GM21786 (cell line): ENCODE measurements at regions not wholly inside any gene's neighbourhood (a gene's known extent, or its start where the extent isn't known, plus 50 kb on each side); places are given as distances from the start of the nearest gene placed in this dataset.

ENCODE experiments used
- ATAC-seq: cut with Tn5 transposase; IDR thresholded peaks from one replicate; pipeline ENCODE4 v1.9.1; 2021; ENCODE audit not compliant: unreplicated experiment

DNA sequence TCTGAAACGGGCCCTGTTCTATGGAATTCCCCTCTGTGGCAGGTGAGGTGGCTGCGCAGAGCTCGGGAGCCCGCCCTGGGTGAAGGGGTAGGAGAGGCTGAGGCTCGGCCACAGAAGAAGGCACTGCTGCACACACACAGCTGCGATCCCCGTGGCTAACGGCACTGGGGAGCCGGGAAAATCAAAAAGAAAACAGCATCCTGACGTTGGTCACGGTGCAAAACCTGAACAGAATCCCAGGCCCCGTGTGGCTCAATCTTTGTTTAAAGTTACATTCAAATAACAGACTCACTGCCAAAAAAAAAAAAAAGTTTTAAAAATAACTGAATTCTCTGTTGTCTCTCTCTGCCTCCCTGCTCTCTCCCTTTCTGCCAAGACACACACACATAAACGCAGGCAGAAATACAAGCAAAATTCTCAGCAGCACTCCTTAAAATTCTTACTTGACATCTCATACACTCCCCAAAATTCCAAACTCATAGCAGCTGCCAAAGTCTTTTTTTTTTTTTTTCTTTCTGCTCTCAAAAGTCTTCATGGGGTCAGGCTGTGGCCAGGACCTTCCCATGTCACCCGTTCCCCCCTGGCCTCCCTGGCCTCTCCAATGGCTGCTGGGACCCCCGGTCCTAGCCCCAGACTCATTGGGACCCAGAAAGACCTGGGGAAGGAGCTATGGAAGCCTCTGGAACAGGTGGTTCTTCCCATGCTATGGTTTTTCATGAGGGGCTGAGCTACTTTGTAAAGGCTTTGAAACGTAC lies 248.8 kb downstream of the TTLL2 start:
- no peak for ATAC-seq

DNA sequence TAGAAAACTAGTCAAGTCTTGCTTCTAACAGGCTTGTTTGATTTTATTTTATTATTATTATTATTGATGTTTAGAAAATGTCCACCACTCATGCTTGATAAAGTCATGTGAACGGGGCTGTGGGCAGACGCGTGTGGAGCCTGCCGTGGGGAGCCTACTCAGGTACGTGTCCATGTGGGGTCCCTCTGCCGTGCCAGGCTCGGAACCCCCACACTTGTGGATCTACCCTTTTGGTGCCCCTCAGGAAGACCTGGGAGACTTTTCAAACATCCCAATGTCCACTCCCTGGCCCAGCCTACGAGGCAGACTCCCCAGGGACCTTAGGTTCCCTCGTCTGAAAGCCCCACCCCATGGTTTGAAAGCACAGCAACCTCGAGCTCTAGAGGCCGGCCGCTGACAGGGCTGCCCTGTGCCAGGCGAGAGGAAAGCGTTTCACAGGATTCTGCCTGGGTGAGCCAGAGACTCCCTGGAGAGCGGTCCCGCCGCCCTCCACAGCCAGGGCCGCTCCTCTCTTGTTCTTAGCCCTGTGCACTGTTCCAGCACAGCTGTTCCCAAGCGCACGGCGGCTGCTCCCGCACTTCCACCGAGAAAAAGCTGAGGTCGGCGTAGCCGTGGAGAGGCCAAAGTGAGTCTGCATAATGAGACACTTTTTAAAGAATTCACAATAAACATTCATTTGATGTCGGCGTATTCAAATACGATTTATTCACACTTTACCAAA lies 249.7 kb downstream of the TTLL2 start:
- ATAC-seq: no peak

DNA sequence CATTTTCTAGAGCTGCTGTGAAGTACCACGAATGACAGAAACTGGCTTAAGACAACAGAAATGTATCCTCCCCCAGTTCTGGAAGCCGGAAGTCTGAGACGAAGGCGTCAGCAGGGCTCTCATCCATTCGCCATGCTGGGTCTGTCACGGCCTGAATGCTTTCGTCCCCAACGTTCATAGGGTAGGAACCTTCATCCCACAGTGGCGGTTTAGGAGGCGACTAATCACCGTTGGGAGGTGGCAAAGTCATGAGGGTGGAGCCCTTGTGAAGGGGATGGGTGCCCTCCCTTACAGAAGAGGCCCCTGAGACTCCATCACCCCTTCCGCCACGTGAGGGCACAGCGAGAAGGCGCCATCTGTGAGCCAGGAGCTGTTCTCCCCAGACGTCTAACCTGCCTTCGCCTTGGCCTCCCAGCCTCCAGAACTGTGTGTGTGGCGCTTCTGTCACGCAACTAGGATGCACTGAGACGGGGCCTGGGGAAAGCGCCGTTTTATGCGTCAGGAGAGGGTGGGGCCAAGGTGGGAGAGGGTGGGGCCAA lies 250.3 kb downstream of the TTLL2 start:
- no peak for ATAC-seq

DNA sequence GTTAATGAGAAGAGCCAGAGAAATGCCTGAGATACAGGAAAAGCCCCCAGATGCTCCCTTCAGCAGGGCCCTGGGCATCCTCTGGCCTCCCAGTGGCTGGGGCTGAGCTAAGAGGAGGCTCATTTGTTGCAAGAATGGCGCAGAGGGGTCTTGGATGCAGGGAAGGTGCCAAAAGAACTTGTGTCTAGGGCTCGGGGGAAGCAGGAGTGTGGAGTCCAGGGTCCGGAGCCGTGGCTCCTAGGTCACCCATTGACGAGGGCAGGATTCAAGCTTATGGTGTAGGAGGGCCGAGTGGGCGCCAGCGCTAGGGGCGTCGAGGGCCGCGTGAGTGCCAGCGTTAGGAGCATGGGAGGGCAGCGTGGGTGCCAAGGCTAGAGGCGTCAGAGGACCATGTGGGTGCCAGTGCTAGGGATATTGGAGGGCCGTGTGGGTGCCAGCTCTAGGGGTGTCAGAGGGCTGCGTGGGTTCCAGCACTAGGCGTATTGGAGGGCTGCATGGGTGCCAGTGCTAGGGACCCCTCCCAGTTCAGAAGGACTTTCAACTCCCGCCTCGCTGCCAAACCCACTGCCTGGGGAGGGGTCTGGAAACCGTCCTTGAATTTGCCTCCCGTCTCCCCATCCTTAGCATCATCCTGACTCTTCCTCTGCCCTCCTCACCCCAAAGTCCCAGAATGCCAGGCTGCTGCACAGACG lies 250.5 kb upstream of the AFDN start:
- no peak for ATAC-seq

DNA sequence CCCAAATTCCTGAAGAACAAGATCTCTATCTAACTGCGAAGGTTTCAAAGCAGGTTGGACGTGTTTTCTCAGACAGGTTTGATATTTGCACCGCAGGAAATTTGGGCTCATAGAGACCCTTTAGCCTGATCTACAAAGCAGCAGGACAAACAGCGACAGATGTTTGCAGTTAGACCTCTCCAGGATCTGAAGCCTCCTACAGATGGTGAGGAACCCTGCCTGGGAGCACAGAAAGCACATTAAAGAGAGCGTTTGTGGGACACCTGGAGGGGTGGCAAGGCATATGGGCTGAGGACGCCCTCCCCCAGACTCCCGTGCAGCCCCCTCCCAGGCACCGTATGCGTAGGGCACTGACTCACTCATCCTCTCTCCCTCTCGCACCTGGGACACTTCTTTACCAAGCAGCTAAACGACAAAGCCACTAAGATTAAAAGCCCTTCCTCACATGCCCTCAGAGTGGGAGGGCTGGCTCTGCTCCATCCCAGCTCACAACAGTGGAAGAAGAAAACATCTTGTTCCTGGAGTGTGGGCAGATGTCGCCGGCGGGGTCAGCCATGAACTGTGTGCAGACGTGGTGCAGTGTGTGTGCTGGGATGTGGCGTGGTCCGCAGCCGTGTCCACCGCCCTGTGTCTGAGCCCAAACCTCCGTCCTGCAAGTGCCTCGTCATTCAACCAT lies 249.7 kb upstream of the AFDN start:
- no peak for ATAC-seq

DNA sequence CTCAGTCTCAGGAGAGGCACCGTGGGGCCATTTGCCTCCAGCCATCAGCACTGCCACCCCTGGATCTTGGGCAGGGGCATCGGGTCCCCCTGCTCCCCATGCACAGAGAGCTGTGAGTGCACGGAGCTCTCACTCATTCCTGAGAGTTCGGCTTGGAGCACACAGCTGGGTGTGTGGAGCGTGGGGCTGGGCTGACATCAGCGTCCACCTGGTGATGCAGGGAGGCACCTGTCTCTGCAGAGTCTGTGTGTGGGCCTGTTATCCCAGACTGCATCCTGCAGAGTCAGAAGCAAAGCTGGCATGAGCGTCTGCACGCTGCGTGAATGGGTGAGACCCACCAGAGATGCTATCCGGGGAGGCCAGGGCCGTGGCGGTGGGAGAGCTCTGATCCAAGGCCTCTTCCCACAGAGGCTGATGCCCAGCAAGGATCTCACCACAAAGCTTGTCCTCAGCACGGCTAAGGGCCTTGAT lies 248.8 kb upstream of the AFDN start:
- ATAC-seq: no peak

DNA sequence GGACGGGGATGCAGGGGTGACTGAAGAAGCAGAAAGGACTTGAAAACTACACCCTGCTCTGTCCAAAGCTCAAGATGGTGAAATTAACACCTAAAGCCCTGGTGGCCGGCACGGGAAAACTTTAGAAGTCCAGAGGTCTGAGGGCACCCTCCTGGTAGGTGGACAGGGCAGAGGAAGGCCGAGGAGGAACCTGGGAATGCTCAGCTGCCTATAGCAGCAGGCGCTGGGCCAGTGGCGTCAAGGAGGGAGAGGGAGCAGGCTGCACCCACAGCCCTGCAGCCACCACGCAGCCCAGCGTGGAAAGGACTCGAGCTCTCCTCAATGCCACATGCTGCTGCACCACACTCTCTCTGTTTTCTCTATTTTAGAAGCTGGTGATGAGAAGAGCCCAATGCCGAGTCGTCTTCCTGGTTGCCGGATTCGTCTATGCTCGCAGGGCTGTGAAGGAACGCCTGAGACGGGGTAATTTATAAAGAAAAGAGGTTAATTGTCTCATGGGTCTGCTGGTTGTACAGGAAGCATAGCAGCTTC lies 248.3 kb upstream of the AFDN start:
- ATAC-seq: no peak

DNA sequence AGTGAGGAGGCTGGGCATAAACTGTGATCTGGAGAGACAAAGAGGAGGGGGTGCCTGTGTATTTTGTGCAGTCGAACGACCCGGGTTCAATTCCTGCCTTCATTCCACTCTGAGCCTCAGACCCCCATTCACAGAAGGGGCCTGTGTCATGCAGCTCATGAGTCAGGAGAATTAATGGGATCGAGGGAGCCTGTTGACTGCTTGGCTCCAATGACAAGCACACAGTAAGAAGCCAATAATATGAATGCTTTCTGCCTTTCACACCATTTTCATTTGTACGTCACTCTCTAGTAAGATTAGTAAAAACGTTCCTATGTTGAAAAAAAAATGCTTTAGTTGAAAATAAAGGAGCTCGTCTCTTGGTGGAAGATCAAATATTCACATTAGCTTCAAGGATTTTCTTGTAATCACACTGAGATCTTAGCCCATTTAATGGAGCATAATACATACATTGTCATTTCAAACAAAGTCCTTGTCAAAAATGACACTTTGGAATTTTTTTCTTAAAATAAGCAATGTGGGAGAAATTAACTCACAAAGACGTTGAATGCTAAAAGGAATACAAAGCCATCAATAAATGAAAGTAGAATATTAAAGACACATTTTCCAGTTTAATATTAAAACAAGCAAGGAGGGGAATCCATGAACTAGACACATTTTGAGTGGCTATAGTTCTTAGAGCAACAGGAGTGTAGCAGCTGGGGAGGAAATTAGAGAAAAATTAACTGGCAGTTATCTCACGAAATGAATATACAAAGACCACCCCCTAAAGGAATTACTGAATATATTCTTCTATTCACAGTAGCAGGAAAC lies 246.7 kb upstream of the AFDN start:
- no peak for ATAC-seq

DNA sequence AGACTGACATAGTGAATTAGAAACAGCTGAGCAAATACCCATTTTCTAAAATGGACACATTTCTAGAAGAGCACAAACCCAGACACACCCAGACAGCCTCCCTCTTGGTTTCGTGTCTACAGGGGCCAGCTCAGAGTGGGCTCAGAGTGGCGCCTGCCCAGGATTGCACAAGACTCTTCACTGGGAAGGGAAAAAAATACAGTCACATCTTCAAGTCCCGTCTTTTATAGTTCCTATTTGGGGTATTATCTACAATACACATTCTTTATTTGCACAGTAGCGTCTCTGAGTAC lies 246.1 kb upstream of the AFDN start:
- no peak for ATAC-seq

DNA sequence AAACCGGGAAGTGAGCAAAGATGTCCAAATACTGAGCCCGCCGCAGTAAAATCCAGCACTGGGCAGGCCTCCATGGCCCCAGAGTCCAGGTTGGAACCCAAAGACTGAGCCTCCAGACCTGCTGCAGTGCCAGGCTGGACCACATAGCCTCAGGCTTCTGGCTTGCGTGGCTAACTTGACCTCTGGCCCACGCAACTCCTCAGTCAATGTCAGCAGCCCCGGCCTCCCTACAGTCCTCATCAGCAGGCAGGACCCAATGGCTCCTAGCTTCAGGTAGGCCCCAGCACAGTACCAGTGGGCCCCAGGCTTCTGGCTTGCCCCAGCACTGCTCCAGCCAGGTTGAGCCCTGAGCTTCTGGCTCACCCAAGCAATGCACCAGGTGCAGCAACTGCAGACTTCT lies 245.1 kb upstream of the AFDN start:
- ATAC-seq: no peak

DNA sequence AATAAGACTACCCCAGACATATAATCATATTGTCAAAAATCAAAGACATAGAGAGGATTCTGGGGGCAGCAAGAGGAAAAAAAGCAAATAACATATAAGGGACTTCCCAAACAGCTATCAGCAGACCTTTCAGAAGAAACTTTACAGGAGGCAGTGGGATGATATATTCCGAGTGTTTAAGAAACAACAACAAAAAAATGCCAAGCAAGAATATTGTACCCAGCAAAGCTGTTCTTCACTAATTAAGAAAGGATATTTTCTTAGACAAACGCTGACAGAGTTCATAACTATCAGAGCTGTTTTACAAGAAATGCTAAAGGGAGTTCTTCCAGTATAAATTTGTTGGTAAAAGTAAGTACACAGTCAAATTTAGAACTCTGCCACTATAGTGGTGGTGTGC lies 243.3 kb upstream of the AFDN start:
- no peak for ATAC-seq

DNA sequence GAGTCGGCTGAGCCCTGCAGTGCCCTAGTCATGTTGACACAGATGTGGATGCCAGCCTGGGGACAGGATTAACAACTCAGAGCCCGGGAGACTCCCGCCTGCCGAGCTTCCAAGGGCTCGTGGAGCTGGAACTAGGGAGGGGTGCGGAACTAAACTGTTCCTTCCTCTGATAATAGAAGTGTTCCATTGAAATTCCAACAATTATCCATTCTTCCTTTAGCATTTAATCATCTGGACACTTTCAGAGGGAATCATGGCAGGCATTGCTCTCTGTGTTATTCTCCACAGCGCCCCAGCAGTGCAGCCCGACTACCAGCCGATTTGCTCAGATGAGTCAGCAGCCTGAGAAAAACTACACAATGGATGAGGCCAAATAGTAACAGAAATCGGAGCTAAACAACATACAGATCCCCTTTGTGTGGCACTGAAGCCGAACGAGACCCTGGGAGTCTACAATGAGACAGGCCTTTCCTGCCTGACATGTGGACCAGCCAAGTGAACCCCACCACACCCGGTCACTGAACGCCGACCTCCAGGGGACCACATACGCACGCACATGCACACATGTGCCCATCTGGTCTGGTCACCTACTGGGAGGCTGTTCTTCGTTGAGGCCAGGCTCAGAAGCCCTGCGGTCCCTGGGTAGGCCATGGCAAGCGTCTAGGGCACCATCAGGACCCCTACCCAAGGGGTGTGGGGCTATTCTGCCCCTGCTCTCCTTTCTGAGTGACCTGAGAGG lies 238.4 kb upstream of the AFDN start:
- ATAC-seq: no peak

DNA sequence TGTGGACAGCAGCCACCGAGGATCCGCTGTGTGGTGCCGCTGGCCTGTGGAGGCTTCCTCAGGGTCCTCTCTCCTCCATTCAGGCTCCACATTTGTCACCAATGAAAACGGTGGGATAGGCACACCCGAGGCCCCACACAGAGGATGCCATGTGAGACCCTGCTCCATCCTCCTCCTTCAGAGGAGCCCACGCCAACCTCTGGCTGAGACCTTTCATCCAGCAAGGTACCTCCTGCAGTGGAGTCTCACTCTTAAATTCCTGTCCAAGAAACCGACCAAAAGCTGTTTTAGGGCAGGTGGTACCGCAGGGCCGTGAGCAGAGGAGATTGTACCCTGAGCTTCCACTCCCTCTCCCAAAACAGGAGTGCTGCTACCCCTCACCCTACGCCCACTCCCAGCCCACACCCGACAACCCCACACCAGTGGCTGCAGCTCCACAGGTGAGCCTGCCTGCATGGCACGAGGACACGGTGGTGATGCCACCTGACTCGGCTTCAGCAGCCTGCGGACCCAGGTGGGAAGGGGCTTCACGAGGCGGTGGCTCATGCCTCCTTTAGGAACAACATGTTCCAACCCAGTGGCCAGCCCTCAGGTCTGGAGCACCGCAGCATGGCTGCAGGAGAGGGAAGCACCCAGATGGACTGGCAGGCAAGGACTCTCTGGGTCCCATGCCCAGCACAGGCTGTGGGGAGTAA lies 237.6 kb upstream of the AFDN start:
- ATAC-seq: no peak

DNA sequence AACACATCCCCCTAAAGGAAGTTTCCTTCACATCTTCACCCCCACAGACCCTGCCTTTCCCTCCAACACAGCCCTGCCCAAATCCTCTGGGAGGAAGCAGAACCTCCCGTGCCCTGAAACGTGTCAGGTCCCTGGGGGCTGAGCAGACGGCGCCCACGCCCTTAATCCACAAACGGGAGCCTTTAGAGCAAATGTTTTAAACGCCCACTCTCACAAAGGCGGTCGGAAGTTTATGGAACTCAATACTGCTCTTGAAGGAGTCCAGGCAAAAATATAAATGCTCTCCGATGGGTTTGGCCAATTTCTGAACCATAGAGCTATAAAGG lies 237.1 kb upstream of the AFDN start:
- ATAC-seq: no peak

DNA sequence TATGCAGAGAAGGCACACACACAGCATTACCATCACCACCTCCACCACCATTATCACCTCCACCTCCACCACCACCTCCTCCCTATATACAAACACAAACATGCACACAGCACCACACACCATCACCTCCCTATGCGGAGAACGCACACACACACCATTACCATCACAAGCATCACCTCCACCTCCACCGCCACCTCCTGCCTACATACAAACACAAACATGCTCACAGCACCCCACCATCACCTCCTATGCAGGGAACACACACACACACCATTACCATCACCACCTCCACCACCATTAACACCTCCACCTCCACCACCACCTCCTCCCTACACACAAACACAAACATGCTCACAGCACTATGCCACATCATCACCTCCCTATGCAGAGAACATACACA lies 236.5 kb upstream of the AFDN start:
- no peak for ATAC-seq
